Upper lobe of left lung (tissue), 4 donors: ENCODE measurements at regions not wholly inside any gene's neighbourhood (a gene's known extent, or its start where the extent isn't known, plus 50 kb on each side); places are given as distances from the start of the nearest gene placed in this dataset.

Source experiments
- EP300 ChIP-seq, 4 donors: sonication (generic); formaldehyde crosslinking; IDR thresholded peaks; one replicate each; pipeline ENCODE4 v1.5.1; 2017; ENCODE audit warnings: antibody characterized with exemption in 4 of 4, control low read depth in 2 of 4
- POLR2A ChIP-seq, 4 donors: fragments of 450-650 bp; IDR thresholded peaks; one replicate each; pipeline ENCODE4 v1.5.1; 2016 to 2017; ENCODE audit warnings: antibody characterized with exemption in 4 of 4, mild to moderate bottlenecking in 2 of 4
- POLR2AphosphoS5 ChIP-seq, 2 donors: sonication (generic); formaldehyde crosslinking; IDR thresholded peaks; one replicate each; pipeline ENCODE4 v1.5.1; 2017; ENCODE audit warnings: antibody characterized with exemption in 2 of 2
- TF ChIP-seq, protein P1 (sequence below), 6 experiments: fragments of 450-650 bp in 4 of 6; fragments of 200-600 bp in 2 of 6; sonication (generic) in 2 of 6; IDR thresholded peaks; one replicate each; pipeline ENCODE4 v1.5.1; 2016 to 2019; ENCODE audit warnings: antibody characterized with exemption in 6 of 6

DNA sequence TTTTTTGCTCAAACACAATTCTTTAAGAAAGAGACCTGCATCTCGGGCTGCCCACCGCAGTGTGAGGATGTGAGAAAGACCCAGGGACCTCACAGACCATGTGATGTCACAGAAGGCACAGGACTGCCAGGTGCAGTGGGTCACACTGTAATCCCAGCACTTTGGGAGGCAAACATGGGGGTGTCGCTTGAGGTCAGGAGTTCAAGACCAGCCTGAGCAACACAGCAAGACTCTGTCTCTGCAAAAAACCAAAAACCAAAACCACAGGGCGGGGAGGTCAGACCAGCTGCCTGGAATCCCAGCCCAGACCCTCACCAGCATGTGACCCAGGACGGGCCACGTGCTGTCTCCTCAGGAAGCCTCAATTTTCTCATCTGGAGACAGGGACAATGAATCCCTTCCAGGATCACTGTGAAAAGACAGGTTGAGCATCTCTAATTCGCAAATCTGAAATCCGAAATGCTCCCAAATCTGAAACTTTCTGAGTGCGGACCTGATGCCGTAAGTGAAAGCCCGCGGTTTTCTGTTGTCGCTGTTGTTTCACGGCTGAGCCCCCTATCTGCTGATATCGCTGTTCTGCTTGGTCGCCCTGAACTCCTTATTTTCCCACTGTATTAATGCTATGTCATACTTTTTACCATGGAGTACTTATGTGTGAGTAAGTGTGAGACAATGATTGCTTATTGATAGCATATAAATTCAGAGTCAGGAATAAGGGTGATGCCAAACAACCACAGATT is 159.5 kb upstream of the PTPN1 start:
- TF ChIP-seq POLR2AphosphoS5 (IDR thresholded peaks at IDR 0.05) (no peak), POLR2A (IDR thresholded peaks at IDR 0.05) (no peak), EP300 (IDR thresholded peaks at IDR 0.05) (no peak)
- TF ChIP-seq, protein P1, sequence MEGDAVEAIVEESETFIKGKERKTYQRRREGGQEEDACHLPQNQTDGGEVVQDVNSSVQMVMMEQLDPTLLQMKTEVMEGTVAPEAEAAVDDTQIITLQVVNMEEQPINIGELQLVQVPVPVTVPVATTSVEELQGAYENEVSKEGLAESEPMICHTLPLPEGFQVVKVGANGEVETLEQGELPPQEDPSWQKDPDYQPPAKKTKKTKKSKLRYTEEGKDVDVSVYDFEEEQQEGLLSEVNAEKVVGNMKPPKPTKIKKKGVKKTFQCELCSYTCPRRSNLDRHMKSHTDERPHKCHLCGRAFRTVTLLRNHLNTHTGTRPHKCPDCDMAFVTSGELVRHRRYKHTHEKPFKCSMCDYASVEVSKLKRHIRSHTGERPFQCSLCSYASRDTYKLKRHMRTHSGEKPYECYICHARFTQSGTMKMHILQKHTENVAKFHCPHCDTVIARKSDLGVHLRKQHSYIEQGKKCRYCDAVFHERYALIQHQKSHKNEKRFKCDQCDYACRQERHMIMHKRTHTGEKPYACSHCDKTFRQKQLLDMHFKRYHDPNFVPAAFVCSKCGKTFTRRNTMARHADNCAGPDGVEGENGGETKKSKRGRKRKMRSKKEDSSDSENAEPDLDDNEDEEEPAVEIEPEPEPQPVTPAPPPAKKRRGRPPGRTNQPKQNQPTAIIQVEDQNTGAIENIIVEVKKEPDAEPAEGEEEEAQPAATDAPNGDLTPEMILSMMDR (IDR thresholded peaks at IDR 0.05) = no peak
